Activated CD4-positive, alpha-beta T cell treated with anti-CD3 and anti-CD28 coated beads, Interleukin-2, amount 10 ng/mL, durations not matched to agents 24 days and 14 days (primary cell): ENCODE measurements at regions not wholly inside any gene's neighbourhood (a gene's known extent, or its start where the extent isn't known, plus 50 kb on each side); places are given as distances from the start of the nearest gene placed in this dataset.

ENCODE experiments used
- DNase-seq: peaks from one replicate; pipeline ENCODE4 v3.0.0; 2022
- H3K27ac Mint-ChIP-seq: one replicate; pipeline ENCODE4 v1.8.0; 2022; ENCODE audit warnings: mild to moderate bottlenecking, mixed read lengths
- H3K27me3 Mint-ChIP-seq: one replicate; pipeline ENCODE4 v1.8.0; 2022; ENCODE audit warnings: mixed read lengths
- H3K36me3 Mint-ChIP-seq: one replicate; pipeline ENCODE4 v1.8.0; 2022; ENCODE audit warnings: low read depth, mild to moderate bottlenecking, mixed read lengths
- H3K4me1 Mint-ChIP-seq: one replicate; pipeline ENCODE4 v1.8.0; 2021; ENCODE audit warnings: mixed read lengths
- H3K4me3 Mint-ChIP-seq: one replicate; pipeline ENCODE4 v1.8.0; 2022; ENCODE audit warnings: mild to moderate bottlenecking, moderate library complexity, mixed read lengths
- H3K9me3 Mint-ChIP-seq: one replicate; pipeline ENCODE4 v1.8.0; 2021; ENCODE audit warnings: mixed read lengths
- intact Hi-C: fragments of 100-400 bp; cut with micrococcal nuclease; formaldehyde crosslinking; loops from one replicate; pipeline ENCODE4 v1.15.1; 2023

DNA sequence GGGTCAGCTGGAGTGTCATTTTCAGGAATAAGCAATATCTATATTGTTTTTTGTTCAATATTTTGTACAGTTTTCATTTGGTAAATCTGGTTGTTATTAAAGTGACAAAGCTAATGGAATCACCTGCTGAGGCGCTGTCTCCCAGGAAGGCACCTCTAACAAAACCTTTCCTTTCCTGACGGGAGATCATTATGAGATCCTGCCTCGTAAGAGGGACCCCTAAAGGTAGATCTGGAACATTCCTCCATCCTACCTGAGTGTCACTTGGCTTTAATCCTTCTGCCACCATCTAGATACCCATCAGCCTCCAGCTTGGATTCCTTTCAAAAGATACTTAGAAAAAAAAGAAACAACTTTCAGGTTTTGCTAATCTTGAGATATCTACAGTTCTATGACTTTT, 157.7 kb downstream of the FAT3 start:
- Mint-ChIP-seq H3K27ac (no peak overlapping the region), H3K27me3 (no peaks in the 10 kb centered on the region), H3K9me3 (no peaks in the 10 kb centered on the region), H3K36me3 (no peaks in the 10 kb centered on the region), H3K4me1 (no peaks in the 10 kb centered on the region), H3K4me3 (no peak overlapping the region)
- intact Hi-C loops = no loop called here
- DNase-seq = no peak

DNA sequence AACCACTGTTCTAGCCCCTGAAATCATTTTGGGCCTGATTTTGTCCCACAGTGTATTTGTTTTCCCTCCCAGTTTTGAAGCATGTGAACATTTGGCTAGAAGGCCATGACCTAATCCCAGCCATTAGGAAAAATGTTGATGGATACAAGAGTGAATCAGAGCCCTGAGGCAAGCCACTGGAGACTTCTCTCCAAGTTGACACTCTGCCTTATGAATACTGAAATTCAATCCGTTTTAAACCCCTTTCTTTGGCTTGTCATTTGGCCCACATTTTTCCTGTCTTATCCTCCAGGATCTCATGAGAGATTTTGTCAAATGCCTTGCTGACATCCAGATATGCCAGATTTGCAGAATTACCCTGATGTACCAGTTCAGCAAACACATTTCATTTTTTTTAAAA, 158.8 kb downstream of the FAT3 start:
- intact Hi-C loops = no loop called here
- H3K27me3 Mint-ChIP-seq = no peaks in the 10 kb centered on the region
- H3K36me3 Mint-ChIP-seq = no peaks in the 10 kb centered on the region
- no peaks in the 10 kb centered on the region for H3K4me1 Mint-ChIP-seq
- H3K4me3 Mint-ChIP-seq = no peak overlapping the region
- DNase-seq = no peak
- H3K9me3 Mint-ChIP-seq = no peaks in the 10 kb centered on the region
- no peak overlapping the region for H3K27ac Mint-ChIP-seq

DNA sequence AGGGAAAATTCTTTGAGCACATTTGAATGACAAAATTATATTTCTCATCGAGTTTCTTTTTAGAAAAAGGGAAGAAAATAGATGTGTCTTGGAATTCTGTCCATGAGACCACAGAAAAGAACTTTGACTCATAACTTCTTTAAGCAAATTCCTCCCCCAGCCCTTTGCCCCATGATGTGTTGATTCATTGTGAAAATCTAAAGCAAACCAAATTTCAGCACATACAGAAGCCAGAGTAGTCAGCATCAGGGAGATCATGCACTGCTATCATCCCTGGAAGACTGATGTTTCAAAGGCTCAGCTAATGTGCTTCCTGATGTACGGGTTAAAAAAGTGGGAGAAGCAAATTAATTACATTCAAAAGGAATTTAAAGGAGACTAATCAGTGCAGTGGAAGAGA, 159.7 kb downstream of the FAT3 start:
- Mint-ChIP-seq H3K9me3 (no peaks in the 10 kb centered on the region), H3K4me1 (no peaks in the 10 kb centered on the region), H3K36me3 (no peaks in the 10 kb centered on the region), H3K27ac (no peak overlapping the region), H3K27me3 (no peaks in the 10 kb centered on the region), H3K4me3 (no peak overlapping the region)
- intact Hi-C loops = no loop called here
- no peak for DNase-seq

DNA sequence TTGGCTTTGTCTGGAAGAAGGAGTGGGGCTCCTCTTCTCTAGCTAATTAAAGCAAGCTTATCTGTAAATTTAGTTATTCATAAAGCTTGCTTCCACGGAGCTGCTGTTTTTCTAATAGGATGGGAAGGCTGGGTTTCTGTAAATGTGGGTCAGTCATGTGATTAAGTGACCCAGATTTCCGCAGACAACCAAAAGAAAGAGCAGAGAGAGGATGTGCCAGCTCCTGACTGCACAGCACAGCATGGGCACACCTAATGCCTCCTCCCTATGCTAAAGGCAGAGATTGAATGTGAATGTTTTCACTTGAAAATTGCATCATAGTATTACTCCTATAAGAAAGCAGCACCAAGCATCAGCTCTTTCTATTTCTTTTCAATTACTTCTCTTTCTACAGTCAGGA, 160.2 kb downstream of the FAT3 start:
- Mint-ChIP-seq H3K27ac (no peak overlapping the region), H3K27me3 (no peaks in the 10 kb centered on the region), H3K9me3 (no peaks in the 10 kb centered on the region), H3K36me3 (no peaks in the 10 kb centered on the region), H3K4me1 (no peaks in the 10 kb centered on the region), H3K4me3 (no peak overlapping the region)
- no peak for DNase-seq
- intact Hi-C loops = no loop called here

DNA sequence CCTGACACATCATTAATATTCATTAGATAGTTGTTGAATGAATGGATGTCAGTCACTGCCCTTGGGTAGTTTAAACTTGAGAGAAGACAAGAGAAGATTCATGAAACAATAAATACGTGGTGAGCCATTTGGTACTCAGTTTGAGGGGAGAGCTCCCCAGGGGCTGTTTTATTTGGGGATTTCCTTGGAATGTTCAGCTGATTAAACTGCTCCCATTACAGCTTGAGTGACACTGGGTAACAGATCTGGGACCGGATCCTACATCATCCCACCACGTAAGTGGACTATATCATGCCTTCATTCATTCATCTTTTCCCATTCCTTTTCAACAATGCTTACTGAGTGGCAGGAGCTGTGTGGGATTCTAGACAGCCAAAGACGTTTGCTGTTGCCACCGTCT, 162.0 kb downstream of the FAT3 start:
- H3K4me3 Mint-ChIP-seq = no peak overlapping the region
- no peaks in the 10 kb centered on the region for H3K4me1 Mint-ChIP-seq
- H3K36me3 Mint-ChIP-seq = no peaks in the 10 kb centered on the region
- intact Hi-C loops = no loop called here
- H3K27ac Mint-ChIP-seq = no peak overlapping the region
- no peak for DNase-seq
- no peaks in the 10 kb centered on the region for H3K27me3 Mint-ChIP-seq
- H3K9me3 Mint-ChIP-seq = no peaks in the 10 kb centered on the region

DNA sequence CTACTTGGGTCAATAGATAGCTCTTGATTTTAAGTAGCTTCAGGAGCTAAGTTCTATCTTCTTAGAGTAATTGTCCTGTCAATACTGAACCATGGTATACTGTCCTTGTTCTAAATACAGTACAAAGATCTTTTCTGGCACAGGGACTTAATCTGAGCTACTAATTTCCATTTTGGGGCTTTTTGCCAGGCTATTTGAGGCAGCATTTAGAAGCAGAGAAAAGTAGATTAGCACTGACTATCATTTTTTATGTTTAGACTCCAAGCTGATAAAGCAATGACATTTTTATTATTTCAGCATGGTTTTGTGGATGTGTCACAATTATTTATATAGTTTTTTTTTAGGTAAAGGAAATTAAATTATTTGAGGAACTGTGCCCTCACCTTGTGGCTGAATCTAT, 163.2 kb downstream of the FAT3 start:
- no peak for DNase-seq
- Mint-ChIP-seq H3K27ac (no peak overlapping the region), H3K9me3 (no peaks in the 10 kb centered on the region), H3K36me3 (no peaks in the 10 kb centered on the region), H3K4me3 (no peak overlapping the region), H3K4me1 (no peaks in the 10 kb centered on the region), H3K27me3 (no peaks in the 10 kb centered on the region)
- intact Hi-C loops = no loop called here

DNA sequence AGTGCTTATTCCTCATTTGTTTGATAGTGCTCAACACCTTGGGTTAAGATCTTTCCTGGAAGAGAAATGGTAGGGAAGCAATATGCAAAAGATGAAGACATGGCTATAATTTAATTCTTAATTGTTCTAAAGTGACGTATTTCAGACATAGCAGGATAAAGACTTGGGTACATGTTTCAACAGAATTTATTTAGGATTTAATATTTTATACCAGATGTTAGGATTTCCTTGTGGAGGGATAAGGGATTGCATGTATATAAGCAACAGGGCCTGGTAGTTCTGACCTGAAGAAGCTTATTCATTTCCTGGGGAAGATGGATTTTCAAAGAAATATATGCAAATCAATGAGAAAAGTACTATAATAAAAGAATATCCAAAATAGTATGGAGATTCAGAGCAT, 163.8 kb downstream of the FAT3 start:
- Mint-ChIP-seq H3K27ac (no peak overlapping the region), H3K27me3 (no peaks in the 10 kb centered on the region), H3K4me3 (no peak overlapping the region), H3K9me3 (no peaks in the 10 kb centered on the region), H3K4me1 (no peaks in the 10 kb centered on the region), H3K36me3 (no peaks in the 10 kb centered on the region)
- intact Hi-C loops = no loop called here
- DNase-seq = no peak

DNA sequence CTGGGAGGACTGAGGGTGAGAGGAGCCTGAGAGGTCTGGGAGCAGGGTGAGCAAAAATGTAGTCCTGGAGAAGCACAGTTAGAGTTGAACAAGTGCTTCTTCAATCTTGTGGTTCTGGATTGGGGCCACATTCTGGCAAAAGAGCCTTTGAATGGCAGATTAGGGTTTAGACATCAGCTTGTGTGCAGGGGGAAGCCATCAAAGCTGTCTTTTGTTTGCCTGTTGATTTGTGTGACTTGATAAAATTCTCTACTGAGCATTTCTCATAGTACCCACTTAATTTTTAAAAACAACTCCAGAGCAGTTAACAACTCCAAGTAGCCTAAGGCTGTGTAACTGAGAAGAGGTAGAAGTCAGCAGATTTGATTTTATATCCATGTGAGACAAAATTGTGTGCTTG, 166.2 kb downstream of the FAT3 start:
- H3K9me3 Mint-ChIP-seq = no peaks in the 10 kb centered on the region
- no peak overlapping the region for H3K4me3 Mint-ChIP-seq
- H3K27me3 Mint-ChIP-seq = no peaks in the 10 kb centered on the region
- no peak for DNase-seq
- intact Hi-C loops = no loop called here
- H3K27ac Mint-ChIP-seq = no peak overlapping the region
- H3K36me3 Mint-ChIP-seq = no peaks in the 10 kb centered on the region
- H3K4me1 Mint-ChIP-seq = no peaks in the 10 kb centered on the region

DNA sequence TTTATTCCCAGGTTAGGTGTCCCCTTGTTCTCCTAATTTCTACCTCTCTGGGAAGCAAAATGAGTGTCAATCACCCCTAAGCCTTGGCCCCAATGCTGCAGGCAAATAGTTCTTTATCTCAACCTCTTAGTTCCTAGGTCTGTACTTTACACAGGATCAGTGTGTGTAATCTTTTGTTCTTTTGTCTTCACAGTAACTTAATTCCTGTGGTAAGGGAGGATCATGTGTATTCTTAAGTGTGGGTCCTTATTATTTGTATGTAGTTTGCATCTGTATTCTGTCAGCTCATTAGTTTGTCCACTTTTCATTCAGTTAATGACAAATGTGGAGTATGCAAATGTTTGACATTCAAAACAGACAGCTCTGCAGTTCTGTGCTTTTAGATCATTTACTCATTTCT, 166.7 kb downstream of the FAT3 start:
- no peaks in the 10 kb centered on the region for H3K36me3 Mint-ChIP-seq
- intact Hi-C loops = no loop called here
- no peak for DNase-seq
- H3K4me3 Mint-ChIP-seq = no peak overlapping the region
- no peaks in the 10 kb centered on the region for H3K27me3 Mint-ChIP-seq
- H3K9me3 Mint-ChIP-seq = no peaks in the 10 kb centered on the region
- H3K4me1 Mint-ChIP-seq = no peaks in the 10 kb centered on the region
- no peak overlapping the region for H3K27ac Mint-ChIP-seq

DNA sequence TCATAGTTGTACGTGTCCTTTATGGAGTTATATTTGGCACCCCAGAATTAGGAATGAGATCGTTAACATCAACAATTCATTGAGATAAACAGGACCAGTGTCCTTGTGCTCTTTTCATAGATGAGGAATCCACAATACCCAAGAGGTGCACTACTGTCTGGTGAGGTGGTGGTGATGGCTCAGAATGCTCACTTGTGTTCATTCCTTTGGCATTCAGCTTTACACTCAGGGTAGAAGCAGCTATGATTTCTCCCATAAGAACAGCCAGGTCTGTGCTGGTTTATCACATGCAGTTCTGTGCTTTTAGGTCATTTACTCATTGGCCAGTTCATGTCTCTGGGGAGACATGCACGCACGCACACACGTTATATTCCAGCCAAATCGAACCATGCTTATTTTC, 167.2 kb downstream of the FAT3 start:
- H3K27ac Mint-ChIP-seq = no peak overlapping the region
- intact Hi-C loops = no loop called here
- H3K9me3 Mint-ChIP-seq = no peaks in the 10 kb centered on the region
- no peak overlapping the region for H3K4me3 Mint-ChIP-seq
- H3K4me1 Mint-ChIP-seq = no peaks in the 10 kb centered on the region
- no peak for DNase-seq
- H3K36me3 Mint-ChIP-seq = no peaks in the 10 kb centered on the region
- no peaks in the 10 kb centered on the region for H3K27me3 Mint-ChIP-seq

DNA sequence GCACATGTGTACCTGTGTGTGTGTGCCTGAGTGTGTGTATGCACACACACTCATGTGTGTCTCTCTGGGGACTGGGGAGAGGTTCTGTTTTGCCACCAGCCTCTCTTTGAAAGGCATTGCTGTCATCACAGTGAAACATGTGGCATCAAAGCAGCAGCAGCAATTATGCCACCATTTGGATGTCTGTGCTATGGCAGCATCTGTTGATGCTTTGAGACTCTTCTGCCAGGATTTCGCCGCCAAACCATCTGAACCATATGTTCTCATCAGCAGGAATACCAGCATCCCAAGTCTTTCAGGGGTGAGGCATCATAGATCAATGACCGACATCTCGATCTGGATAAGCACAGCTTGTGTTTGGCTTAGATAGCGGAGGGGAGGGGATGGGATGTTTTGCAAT, 168.6 kb downstream of the FAT3 start:
- DNase-seq = no peak
- H3K36me3 Mint-ChIP-seq = no peaks in the 10 kb centered on the region
- intact Hi-C loops = no loop called here
- H3K4me3 Mint-ChIP-seq = no peak overlapping the region
- no peak overlapping the region for H3K27ac Mint-ChIP-seq
- no peaks in the 10 kb centered on the region for H3K9me3 Mint-ChIP-seq
- H3K4me1 Mint-ChIP-seq = no peaks in the 10 kb centered on the region
- no peaks in the 10 kb centered on the region for H3K27me3 Mint-ChIP-seq

DNA sequence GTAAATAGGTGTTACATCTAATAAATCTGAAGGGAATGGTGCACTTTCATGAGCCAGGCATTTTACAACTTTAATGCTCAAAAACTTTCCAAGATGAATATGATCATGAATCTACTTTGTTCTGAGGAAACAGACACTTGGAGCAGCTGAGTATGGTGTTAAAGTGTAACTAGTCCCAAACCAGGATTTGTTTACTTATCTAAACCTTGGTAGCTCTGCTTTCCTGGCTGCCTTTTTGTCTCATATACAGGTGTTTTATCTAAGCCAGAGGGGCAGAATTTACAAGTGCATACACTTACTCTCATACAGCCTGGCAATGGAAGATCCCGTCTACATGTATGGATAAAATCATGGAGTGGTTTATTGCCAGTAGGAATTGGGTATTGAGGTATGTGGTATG, 171.5 kb downstream of the FAT3 start:
- Mint-ChIP-seq H3K36me3 (no peaks in the 10 kb centered on the region), H3K4me3 (no peak overlapping the region), H3K27me3 (no peaks in the 10 kb centered on the region), H3K27ac (no peak overlapping the region), H3K9me3 (no peaks in the 10 kb centered on the region), H3K4me1 (no peaks in the 10 kb centered on the region)
- DNase-seq = no peak
- intact Hi-C loops = no loop called here

DNA sequence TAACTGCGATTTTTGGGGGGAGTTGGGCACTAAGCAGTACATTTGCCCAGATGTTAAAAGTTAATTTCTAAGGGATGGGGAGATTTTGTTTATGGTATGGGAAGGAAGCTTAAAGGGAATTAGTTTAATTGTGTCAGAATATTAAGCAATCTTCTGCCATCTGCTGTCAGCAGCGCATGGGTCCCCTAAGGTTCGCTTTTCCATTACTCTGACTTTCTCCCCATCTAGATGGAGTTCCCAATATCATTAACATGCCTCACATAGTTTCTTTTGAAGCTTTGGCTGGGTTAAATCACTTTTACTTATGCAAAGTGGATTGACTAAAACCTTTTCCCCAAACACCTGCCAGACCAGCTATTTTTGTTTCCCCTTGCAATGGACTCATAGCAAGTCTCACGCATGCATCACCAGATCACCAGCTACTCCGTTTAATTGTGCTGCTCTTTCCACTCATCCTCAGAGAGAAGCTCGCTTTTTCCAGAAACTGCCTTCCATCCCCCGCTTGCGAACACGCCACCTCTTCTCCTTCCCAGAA, 172.7 kb downstream of the FAT3 start:
- intact Hi-C loops = no loop called here
- Mint-ChIP-seq H3K9me3 (no peaks in the 10 kb centered on the region), H3K27ac (no peak overlapping the region), H3K36me3 (no peaks in the 10 kb centered on the region), H3K4me1 (no peaks in the 10 kb centered on the region), H3K27me3 (no peaks in the 10 kb centered on the region), H3K4me3 (no peak overlapping the region)
- DNase-seq = no peak

DNA sequence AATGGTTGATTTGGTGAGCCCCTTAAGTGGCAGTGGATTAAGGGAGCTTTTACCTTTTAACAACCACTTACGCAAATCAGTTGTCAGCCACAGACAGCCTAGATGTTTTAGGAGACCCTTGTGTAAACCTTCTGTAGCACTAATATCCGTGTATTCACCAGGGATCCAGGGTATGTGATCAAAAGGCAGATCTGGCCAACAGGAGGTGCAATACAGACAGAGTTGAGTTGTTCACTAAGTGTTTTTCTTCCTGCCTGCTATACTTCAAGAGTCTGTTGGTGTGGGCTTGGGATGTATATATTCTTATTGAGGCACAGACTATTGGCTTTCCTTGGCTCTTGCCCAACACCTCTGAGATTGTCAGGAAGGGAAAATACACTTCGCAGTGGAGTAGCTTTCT, 175.1 kb downstream of the FAT3 start:
- H3K27ac Mint-ChIP-seq = no peak overlapping the region
- intact Hi-C loops = no loop called here
- H3K27me3 Mint-ChIP-seq = no peaks in the 10 kb centered on the region
- no peaks in the 10 kb centered on the region for H3K36me3 Mint-ChIP-seq
- H3K4me3 Mint-ChIP-seq = no peak overlapping the region
- no peaks in the 10 kb centered on the region for H3K4me1 Mint-ChIP-seq
- DNase-seq = no peak
- H3K9me3 Mint-ChIP-seq = no peaks in the 10 kb centered on the region

DNA sequence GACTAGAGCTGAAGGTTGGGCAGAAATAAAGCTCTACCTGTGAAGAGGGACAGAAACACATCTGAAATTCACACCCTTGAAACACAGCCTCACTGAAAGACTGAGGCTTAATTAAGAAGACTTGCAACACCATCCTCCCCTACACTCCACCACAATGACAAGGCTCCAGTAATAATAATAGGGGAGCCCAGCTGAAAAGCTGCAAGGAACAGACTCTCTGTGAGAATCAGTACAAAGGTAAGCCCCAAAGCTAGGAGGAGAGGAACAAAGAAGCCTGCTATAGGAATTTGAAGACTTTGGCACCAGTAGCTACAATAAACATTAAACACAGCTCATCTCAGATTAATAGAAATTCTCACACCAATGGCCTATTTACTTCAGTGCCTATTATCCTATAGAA, 176.9 kb downstream of the FAT3 start:
- no peaks in the 10 kb centered on the region for H3K9me3 Mint-ChIP-seq
- no peaks in the 10 kb centered on the region for H3K27me3 Mint-ChIP-seq
- no peak overlapping the region for H3K27ac Mint-ChIP-seq
- H3K4me1 Mint-ChIP-seq = no peaks in the 10 kb centered on the region
- no peak overlapping the region for H3K4me3 Mint-ChIP-seq
- intact Hi-C loops = no loop called here
- H3K36me3 Mint-ChIP-seq = no peaks in the 10 kb centered on the region
- DNase-seq = no peak

DNA sequence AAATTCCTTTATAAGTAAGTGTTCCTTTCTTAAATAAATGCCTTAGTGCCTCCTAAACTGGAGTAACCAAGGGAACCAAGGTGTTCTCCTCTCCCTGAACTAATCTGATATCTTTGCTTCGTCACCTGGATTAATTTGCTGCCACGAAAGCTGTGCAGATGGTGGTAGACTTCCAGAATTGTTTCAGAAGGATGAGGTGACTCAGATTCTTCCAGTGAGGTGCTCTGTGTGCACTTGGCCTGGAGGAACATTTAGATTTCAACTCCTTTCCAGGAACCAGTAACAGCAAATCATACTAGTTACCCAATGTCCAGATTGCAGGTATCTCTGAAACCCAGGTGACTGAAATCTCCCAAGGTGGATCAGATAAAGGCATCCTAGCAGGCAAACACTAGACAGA, 181.9 kb downstream of the FAT3 start:
- Mint-ChIP-seq H3K4me1 (no peaks in the 10 kb centered on the region), H3K4me3 (no peak overlapping the region), H3K9me3 (no peaks in the 10 kb centered on the region), H3K36me3 (no peaks in the 10 kb centered on the region), H3K27me3 (no peaks in the 10 kb centered on the region), H3K27ac (no peak overlapping the region)
- DNase-seq = no peak
- intact Hi-C loops = no loop called here
